ENCODE measurements at regions not wholly inside any gene's neighbourhood (a gene's known extent, or its start where the extent isn't known, plus 50 kb on each side); places are given as distances from the start of the nearest gene placed in this dataset.

GRCh38 chr4:14592950-14593349 is 409.3 kb upstream of the CPEB2 start:
- Histone ChIP-seq H3K4me3 (ENCODE audit: low read length) (no peak overlapping the region), H3K9me3 (ENCODE audit: control insufficient read depth, insufficient read depth, low read length) (no peaks in the 10 kb centered on the region), H3K27ac (ENCODE audit: low read length) (no peak overlapping the region), H3K27me3 (ENCODE audit: control insufficient read depth, insufficient read depth, low read length) (no peaks in the 10 kb centered on the region), H3K36me3 (ENCODE audit: control insufficient read depth, insufficient read depth, low read length) (no peaks in the 10 kb centered on the region), H3K4me1 (ENCODE audit: control insufficient read depth, insufficient read depth, low read length) (no peaks in the 10 kb centered on the region)
- intact Hi-C loops (cut with micrococcal nuclease), result no loop called here
- DNase-seq (no peak), ATAC-seq (no peak)
- Mint-ChIP-seq H3K4me3 (no peak overlapping the region), H3K27ac (no peak overlapping the region), H3K27me3 (ENCODE audit: low read depth in 2 of 2) (no peaks in the 10 kb centered on the region), H3K4me1 (no peaks in the 10 kb centered on the region), H3K9me3 (peaks cover 0 to 3% of the 10 kb centered on the region in 2 donors), H3K36me3 (no peaks in the 10 kb centered on the region)
- no peak for TF ChIP-seq CTCF (IDR thresholded peaks at IDR 0.05)
- 97% methylated on average over 2 of the region's 2 CpGs for WGBS (ENCODE audit: insufficient coverage)

- Mint-ChIP-seq H3K27ac (no peak overlapping the region), H3K4me3 (no peak overlapping the region), H3K9me3 (peaks cover 4 to 7% of the 10 kb centered on the region in 2 donors), H3K27me3 (ENCODE audit: low read depth in 2 of 2) (no peaks in the 10 kb centered on the region), H3K36me3 (peaks cover 6% of the 10 kb centered on the region), H3K4me1 (no peaks in the 10 kb centered on the region)
- DNase-seq (no peak), ATAC-seq (no peak)
- H3K9me3 ChIP-seq (ENCODE audit: control insufficient read depth, insufficient read depth, low read length), result no peaks in the 10 kb centered on the region
- no peaks in the 10 kb centered on the region for H3K27me3 ChIP-seq (ENCODE audit: control insufficient read depth, insufficient read depth, low read length)
- no peak overlapping the region for H3K4me3 ChIP-seq (ENCODE audit: low read length)
- H3K4me1 ChIP-seq (ENCODE audit: control insufficient read depth, insufficient read depth, low read length), result no peaks in the 10 kb centered on the region
- WGBS (ENCODE audit: insufficient coverage), result 56% methylated on average over 2 of the region's 4 CpGs
- H3K36me3 ChIP-seq (ENCODE audit: control insufficient read depth, insufficient read depth, low read length), result no peaks in the 10 kb centered on the region
- intact Hi-C loops (cut with micrococcal nuclease), result no loop called here
- no peak for TF ChIP-seq CTCF (IDR thresholded peaks at IDR 0.05)
- H3K27ac ChIP-seq (ENCODE audit: low read length), result no peak overlapping the region
Observed at GRCh38 chr4:14596028-14596427, 406.3 kb upstream of the CPEB2 start.

DNA sequence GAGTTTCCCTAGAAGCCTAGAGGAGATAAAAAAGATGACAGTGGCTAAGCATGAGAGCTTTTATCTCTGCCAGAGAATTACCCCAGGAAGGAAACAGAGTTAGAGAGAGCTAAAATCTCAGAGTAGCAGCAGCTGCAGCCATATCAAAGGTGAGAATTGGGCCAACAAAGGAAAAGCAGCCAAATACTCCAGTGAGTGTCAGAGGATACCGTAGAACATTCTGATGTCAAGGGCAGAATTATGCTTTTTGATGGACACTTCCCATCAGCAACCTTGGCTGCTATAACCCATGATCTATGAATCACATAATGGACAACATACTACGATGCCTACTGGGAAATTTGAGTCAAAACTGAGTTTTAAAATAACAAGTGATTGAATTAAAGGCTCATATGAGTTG is 405.8 kb upstream of the CPEB2 start:
- Histone ChIP-seq H3K27ac (ENCODE audit: low read length) (no peak overlapping the region), H3K4me3 (ENCODE audit: low read length) (no peak overlapping the region), H3K27me3 (ENCODE audit: control insufficient read depth, insufficient read depth, low read length) (no peaks in the 10 kb centered on the region), H3K36me3 (ENCODE audit: control insufficient read depth, insufficient read depth, low read length) (no peaks in the 10 kb centered on the region), H3K9me3 (ENCODE audit: control insufficient read depth, insufficient read depth, low read length) (no peaks in the 10 kb centered on the region), H3K4me1 (ENCODE audit: control insufficient read depth, insufficient read depth, low read length) (no peaks in the 10 kb centered on the region)
- 90% methylated on average over 2 of the region's 2 CpGs for WGBS (ENCODE audit: insufficient coverage)
- TF ChIP-seq CTCF (IDR thresholded peaks at IDR 0.05), result no peak
- Mint-ChIP-seq H3K9me3 (peaks cover 4 to 8% of the 10 kb centered on the region in 2 donors), H3K36me3 (peaks cover 9% of the 10 kb centered on the region), H3K4me1 (no peaks in the 10 kb centered on the region), H3K27me3 (ENCODE audit: low read depth in 2 of 2) (no peaks in the 10 kb centered on the region), H3K4me3 (no peak overlapping the region), H3K27ac (no peak overlapping the region)
- intact Hi-C loops (cut with micrococcal nuclease), result no loop called here
- no peak for DNase-seq
- no peak for ATAC-seq

DNA sequence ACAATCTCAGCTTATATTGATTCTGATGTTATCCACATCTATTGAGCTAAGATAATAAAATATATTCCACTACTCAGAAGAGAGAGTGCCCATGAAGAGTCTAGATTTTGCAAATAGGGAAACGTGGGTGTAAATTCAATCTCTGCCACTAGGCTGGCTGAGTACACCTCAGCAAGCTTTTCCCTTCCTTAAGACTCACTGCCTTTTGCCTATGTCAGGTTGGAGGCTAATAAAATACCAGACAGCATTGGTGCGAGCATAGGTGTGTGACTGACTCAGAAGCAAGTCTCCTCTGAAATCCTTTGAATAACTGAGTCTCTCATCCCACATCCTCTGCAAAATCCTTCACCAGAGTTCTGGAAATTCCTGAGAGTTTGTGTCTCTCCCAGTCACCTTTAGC is 405.4 kb upstream of the CPEB2 start:
- ATAC-seq (no peak), DNase-seq (no peak)
- Histone ChIP-seq H3K4me3 (ENCODE audit: low read length) (no peak overlapping the region), H3K27ac (ENCODE audit: low read length) (no peak overlapping the region), H3K4me1 (ENCODE audit: control insufficient read depth, insufficient read depth, low read length) (no peaks in the 10 kb centered on the region), H3K36me3 (ENCODE audit: control insufficient read depth, insufficient read depth, low read length) (no peaks in the 10 kb centered on the region), H3K27me3 (ENCODE audit: control insufficient read depth, insufficient read depth, low read length) (no peaks in the 10 kb centered on the region), H3K9me3 (ENCODE audit: control insufficient read depth, insufficient read depth, low read length) (no peaks in the 10 kb centered on the region)
- intact Hi-C loops (cut with micrococcal nuclease), result no loop called here
- Mint-ChIP-seq H3K36me3 (peaks cover 9% of the 10 kb centered on the region), H3K27ac (no peak overlapping the region), H3K9me3 (peaks cover 4 to 8% of the 10 kb centered on the region in 2 donors), H3K4me3 (no peak overlapping the region), H3K27me3 (ENCODE audit: low read depth in 2 of 2) (no peaks in the 10 kb centered on the region), H3K4me1 (no peaks in the 10 kb centered on the region)
- no peak for TF ChIP-seq CTCF (IDR thresholded peaks at IDR 0.05)
- WGBS (ENCODE audit: insufficient coverage), result 64% methylated on average over 2 of the region's 2 CpGs

All from natural killer cell (primary cell).